GM12874 (cell line): ENCODE measurements at regions not wholly inside any gene's neighbourhood (a gene's known extent, or its start where the extent isn't known, plus 50 kb on each side); places are given as distances from the start of the nearest gene placed in this dataset.

ENCODE experiments used
- TF ChIP-seq, protein P1 (sequence below): IDR thresholded peaks from 2 replicates; pipeline ENCODE4 v1.5.1; 2011; ENCODE audit warnings: low read depth, mild to moderate bottlenecking, control low read depth, low read length, moderate library complexity; ENCODE audit not compliant: insufficient read depth

GRCh38 chrX:109926743-109927662 lies 75.9 kb upstream of the TMEM164 start:
- TF ChIP-seq, protein P1, sequence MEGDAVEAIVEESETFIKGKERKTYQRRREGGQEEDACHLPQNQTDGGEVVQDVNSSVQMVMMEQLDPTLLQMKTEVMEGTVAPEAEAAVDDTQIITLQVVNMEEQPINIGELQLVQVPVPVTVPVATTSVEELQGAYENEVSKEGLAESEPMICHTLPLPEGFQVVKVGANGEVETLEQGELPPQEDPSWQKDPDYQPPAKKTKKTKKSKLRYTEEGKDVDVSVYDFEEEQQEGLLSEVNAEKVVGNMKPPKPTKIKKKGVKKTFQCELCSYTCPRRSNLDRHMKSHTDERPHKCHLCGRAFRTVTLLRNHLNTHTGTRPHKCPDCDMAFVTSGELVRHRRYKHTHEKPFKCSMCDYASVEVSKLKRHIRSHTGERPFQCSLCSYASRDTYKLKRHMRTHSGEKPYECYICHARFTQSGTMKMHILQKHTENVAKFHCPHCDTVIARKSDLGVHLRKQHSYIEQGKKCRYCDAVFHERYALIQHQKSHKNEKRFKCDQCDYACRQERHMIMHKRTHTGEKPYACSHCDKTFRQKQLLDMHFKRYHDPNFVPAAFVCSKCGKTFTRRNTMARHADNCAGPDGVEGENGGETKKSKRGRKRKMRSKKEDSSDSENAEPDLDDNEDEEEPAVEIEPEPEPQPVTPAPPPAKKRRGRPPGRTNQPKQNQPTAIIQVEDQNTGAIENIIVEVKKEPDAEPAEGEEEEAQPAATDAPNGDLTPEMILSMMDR, result no peak

DNA sequence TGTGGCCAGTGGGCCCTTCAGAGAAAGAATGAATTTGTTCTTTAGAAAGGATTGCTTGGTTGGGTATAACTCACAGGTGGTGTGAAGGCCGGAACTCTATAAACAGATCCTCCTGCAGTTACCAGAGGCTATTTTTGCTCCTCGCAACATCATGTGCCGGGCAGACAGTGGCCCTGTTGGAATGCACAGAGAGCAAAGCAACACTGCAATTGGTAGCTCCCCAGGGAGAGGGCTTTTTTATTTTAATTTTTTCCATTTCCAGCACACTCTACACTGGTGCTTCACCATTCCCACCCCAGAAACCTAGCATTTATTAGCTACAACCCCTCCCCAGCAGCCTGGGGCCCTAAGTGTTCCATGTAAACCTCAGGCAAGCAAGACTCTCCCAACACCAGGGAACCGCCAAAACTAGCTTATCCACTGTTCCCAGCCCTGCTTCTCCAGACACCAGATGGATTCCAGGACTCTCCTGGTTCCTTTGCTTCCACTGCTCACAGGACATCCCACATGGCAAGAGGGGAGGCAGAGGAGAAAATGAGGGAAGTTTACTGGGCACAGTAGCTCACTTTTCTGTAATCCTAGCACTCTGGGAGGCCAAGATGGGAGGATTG lies 75.1 kb upstream of the TMEM164 start:
- TF ChIP-seq, protein P1, result no peak

GRCh38 chrX:109928596-109929335 lies 74.1 kb upstream of the TMEM164 start:
- TF ChIP-seq, protein P1, result no peak

- TF ChIP-seq, protein P1, result no peak
Measured at GRCh38 chrX:109931677-109932076, 71.2 kb upstream of the TMEM164 start.

DNA sequence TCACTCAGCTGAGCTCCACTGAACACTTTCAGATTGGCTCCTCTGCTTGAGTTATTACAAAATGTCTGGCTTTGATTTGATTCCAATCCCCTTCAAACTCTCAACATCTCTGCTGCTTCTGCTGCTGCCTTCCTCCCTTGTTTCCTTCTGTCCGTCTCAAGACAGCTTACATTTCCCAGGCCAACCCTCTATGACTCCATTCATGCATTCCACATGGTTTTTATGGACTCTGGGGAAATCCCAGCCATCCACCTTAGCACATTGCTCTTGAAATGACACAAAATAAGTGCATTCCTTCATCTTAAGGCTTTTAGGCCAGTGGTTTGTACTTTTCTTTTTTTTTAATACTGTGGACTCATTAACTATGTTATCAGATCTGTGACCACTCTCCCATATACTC lies 68.5 kb upstream of the TMEM164 start:
- TF ChIP-seq, protein P1, result no peak

DNA sequence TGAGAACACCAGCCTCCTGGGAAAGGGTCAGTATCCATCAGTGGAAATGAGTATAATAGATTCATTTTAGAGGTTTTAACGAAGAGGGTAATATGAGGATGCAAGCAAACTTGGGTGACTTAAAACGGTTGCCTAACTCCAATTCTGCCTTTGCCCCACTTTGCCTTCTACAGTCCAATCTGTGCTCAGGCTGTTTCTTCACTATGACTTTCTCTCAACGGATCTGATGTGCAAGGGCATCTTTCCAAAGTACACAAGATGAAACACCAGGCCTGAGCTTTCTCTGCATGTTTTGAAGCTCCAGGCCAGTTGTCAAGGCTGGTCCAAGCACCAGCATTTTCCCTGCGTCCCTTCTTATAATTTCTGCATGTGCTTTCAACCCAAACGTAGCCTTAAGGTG lies 68.0 kb upstream of the TMEM164 start:
- TF ChIP-seq, protein P1, result no peak

GRCh38 chrX:109936114-109936513 lies 66.8 kb upstream of the TMEM164 start:
- TF ChIP-seq, protein P1, result no peak
